ENCODE measurements at regions not wholly inside any gene's neighbourhood (a gene's known extent, or its start where the extent isn't known, plus 50 kb on each side); places are given as distances from the start of the nearest gene placed in this dataset.

- no peak for DNase-seq
- in situ Hi-C loops (cut with MboI; ENCODE audit: low pct_unique_long_range_greater_than_20kb, low sequenced_read_pairs): no loop called here
Measured at GRCh38 chr1:22277662-22278061, 134.8 kb upstream of the WNT4 start.

- DNase-seq: no peak
- in situ Hi-C loops (cut with MboI; ENCODE audit: low pct_unique_long_range_greater_than_20kb, low sequenced_read_pairs): no loop called here
Measured at GRCh38 chr1:22279735-22280134, 136.8 kb upstream of the WNT4 start.

DNA sequence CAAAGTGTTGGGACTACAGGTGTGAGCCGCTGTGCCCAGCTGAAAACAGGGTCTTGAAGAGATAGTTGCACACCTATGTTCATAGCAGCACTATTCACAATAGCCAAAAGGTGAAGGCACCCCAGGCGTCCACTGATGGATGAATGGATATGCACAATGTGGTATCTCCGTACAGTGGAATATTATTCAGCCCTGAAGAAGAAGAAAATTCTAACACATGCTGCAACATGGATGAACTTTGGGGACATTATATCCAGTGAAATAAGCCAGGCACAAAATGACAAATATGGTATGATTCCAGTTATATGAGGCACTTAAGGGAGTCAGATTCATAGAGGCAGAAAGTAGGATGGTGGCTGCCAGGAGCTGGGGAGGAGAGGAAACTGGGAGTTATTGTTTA is 137.6 kb upstream of the WNT4 start:
- DNase-seq: no peak
- in situ Hi-C loops (cut with MboI; ENCODE audit: low pct_unique_long_range_greater_than_20kb, low sequenced_read_pairs): no loop called here

- DNase-seq: no peak
- in situ Hi-C loops (cut with MboI; ENCODE audit: low pct_unique_long_range_greater_than_20kb, low sequenced_read_pairs): no loop called here
Measured at GRCh38 chr1:22281521-22282363, 138.8 kb upstream of the WNT4 start.

DNA sequence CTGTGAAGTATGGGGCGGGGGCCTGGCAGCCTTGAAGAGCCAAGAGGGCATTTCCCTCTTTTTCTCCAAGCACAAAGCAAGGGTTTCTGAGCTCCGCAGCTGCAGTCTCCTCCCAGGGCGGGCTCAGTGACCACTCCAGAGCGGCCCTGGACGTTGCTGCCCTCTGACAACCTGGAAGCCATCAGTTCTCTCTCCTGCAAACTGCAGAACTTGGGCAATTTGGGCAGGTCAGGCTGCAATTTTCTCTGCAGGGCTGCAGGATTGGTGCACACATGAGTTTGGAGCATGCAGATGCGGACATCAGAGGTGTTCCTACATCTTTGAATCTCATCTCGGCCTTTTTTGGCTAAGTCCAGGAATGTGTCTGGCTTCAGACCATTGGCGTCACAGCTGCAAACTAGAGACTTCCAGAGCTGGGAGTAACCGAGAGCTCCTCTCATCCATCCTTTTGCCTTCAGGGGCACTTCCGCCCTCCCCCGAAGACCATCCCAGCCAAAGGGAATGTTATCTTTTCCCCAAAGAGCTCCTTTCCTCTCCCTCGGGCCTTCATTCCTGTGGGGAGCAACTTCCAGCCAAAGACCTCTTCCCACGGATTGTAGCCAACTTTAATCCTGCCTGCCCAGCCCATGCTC is 139.6 kb upstream of the WNT4 start:
- in situ Hi-C loops (cut with MboI; ENCODE audit: low pct_unique_long_range_greater_than_20kb, low sequenced_read_pairs): no loop called here
- no peak for DNase-seq

DNA sequence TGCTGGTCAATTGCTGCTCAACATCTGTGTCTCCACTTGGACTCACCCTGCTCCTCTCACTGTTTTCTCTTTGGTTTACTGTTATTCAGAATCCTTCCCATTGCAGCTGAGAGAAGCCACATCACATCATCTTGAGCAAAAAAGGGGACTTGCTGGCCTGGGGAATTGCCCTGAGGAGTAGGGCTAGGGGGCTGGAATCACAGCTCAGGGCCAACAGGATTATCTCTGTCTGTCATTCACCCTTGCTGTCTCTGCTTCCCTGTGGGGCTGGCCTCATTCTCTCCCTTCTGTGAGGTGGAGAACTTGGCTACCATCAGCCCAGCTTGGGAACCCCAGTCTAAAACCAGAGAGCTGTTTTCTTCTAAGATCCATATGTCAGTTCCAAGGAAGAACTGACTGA is 140.7 kb upstream of the WNT4 start:
- in situ Hi-C loops (cut with MboI; ENCODE audit: low pct_unique_long_range_greater_than_20kb, low sequenced_read_pairs): no loop called here
- no peak for DNase-seq

GRCh38 chr1:22284236-22284635 is 141.3 kb upstream of the WNT4 start:
- in situ Hi-C loops (cut with MboI; ENCODE audit: low pct_unique_long_range_greater_than_20kb, low sequenced_read_pairs): no loop called here
- DNase-seq: no peak

- no peak for DNase-seq
- in situ Hi-C loops (cut with MboI; ENCODE audit: low pct_unique_long_range_greater_than_20kb, low sequenced_read_pairs): no loop called here
Measured at GRCh38 chr1:22284906-22285548, 142.1 kb upstream of the WNT4 start.

DNA sequence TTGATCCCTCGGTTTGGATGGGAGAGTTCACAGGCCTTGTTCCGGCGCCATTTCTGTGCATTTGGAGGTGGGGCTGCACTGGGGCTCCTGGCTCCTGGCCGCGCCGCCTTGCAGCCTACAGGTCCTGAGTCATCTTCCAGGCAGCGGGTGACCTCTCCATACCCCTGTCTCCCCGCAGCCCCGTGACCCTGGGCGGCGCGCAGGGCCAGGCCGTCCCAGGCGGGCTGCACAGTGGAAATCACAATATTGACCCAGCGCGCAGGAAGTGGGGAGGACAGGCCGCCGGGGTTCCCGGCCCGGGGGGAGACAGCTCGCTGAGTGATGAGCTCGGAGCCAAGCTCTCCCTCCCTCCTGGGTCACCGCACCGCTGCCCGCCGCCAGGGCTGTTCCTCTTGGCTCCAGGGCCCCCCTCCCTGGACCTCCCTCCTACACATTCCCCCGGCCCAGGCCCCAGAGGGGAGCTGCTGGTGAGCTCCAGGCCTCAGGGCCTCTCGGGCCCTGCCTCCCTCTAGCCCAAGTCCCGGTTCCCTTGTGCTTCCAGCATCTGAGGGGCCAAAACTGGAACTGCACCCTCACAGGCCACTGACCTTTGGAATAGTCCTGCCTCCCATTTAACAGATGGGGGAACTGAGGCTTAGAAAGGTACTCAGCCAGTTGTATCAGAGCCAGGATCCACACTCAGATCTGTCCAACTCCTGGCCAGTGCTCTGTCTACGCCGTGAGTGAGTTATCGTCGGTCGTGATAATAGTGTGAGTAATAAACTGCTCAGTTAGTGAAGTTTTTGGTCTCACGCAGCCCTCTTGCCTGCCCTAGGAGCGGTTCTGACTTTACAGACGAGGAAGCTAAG is 142.9 kb upstream of the WNT4 start:
- in situ Hi-C loops (cut with MboI; ENCODE audit: low pct_unique_long_range_greater_than_20kb, low sequenced_read_pairs): no loop called here
- DNase-seq: no peak

- in situ Hi-C loops (cut with MboI; ENCODE audit: low pct_unique_long_range_greater_than_20kb, low sequenced_read_pairs): no loop called here
- no peak for DNase-seq
Measured at GRCh38 chr1:22286491-22286890, 143.6 kb upstream of the WNT4 start.

DNA sequence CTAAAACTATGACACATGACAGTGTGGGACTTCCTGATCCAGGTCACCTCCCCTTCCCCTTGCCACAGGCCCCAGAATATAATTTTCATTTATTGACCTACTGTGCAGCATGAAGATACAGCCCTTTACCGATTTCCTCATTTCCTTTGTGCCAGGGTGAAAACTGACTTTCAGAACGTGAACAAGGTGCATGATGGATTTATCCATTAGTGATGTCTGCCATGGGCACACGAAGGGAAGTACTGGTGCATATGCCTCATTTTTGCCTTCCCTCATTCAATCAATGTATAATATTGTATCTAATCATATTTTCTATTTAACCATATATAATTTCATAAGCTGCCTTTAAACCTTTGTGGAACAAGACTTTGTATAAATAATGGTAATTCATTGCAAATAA is 144.4 kb upstream of the WNT4 start:
- no peak for DNase-seq
- in situ Hi-C loops (cut with MboI; ENCODE audit: low pct_unique_long_range_greater_than_20kb, low sequenced_read_pairs): no loop called here

DNA sequence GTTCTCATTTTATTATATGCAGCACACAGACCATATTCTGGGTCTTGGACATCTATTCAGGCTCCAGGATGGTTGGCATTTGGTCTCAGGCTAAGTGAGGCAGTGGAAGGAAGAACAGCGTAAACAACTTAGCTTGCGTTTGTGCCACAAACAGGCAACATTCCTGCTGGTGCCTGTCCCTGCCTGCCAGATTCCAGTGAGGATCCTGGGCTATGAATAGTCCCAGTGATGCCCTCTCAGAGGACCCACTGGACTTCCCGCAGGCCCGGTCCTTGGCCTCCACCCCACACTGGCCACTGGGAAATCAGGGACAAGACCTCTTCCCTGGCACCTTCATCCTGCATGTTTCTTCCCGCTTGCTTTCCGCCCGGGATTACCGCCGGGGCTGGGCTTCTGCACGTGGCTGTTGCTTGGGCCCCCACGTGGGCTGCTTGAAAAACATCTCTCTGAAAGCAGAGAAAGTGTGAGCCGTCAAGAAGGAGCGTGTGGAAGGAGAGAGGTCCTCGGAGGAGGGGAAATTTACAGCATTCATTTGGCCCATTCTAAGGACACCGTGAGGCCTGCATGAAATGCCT is 145.1 kb upstream of the WNT4 start:
- in situ Hi-C loops (cut with MboI; ENCODE audit: low pct_unique_long_range_greater_than_20kb, low sequenced_read_pairs): no loop called here
- DNase-seq: no peak

- no peak for DNase-seq
- in situ Hi-C loops (cut with MboI; ENCODE audit: low pct_unique_long_range_greater_than_20kb, low sequenced_read_pairs): no loop called here
Measured at GRCh38 chr1:22288593-22289241, 145.8 kb upstream of the WNT4 start.

DNA sequence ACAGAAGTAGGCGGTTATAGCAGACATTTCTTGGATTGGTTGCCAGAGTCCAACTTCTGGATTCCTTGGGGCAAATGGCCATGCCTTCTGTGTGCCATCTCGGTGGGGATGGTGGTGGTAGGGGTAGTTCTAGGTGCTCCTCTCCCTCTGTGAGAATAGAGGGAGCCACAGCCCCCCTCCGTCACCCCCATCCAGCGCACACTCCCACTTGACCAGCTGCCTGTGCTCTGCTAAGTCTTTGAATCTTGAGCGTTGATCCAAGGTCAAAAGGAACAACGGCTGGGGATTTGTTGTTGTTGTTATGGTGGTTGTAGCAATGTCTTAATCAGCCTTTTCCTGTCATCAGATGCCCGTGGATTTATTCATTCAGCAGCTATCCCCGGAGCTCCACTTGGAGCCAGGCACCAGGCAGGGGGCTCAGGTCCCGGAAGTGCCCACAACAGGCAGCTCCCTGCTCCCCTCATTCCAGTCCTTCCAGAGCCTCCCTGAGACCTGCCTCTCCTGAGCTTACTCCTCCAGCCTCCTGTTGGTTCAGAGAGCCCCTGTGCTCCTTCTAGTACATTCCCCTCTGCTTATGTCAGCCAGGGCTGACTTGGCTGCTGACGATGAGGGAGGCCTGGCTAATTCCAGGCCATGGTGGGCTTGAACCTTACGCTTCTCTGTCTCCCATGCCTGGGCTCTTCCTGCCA is 146.6 kb upstream of the WNT4 start:
- no peak for DNase-seq
- in situ Hi-C loops (cut with MboI; ENCODE audit: low pct_unique_long_range_greater_than_20kb, low sequenced_read_pairs): no loop called here

- DNase-seq: no peak
- in situ Hi-C loops (cut with MboI; ENCODE audit: low pct_unique_long_range_greater_than_20kb, low sequenced_read_pairs): no loop called here
Measured at GRCh38 chr1:22290157-22290556, 147.3 kb upstream of the WNT4 start.

DNA sequence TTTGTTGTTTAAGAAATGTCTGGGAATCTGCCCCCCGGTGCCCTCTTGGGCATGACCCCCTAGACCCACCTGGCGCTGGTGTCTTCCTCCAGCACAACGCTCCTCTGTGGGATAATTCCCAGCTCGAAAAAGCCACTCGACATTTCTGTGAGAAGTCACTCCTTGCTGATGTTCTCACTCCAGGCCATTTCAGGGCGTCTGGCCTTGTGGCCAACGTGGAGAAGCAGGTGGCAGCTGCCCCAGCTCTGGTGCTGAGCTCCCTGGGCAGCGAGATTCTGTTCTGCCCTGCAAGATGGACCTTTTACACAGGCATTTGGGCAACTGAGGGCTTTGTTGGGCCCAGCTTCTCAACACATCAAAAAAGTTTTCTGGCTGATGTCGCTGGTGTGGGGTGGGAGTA is 147.7 kb upstream of the WNT4 start:
- in situ Hi-C loops (cut with MboI; ENCODE audit: low pct_unique_long_range_greater_than_20kb, low sequenced_read_pairs): no loop called here
- DNase-seq: no peak

GRCh38 chr1:22291057-22291456 is 148.2 kb upstream of the WNT4 start:
- in situ Hi-C loops (cut with MboI; ENCODE audit: low pct_unique_long_range_greater_than_20kb, low sequenced_read_pairs): no loop called here

DNA sequence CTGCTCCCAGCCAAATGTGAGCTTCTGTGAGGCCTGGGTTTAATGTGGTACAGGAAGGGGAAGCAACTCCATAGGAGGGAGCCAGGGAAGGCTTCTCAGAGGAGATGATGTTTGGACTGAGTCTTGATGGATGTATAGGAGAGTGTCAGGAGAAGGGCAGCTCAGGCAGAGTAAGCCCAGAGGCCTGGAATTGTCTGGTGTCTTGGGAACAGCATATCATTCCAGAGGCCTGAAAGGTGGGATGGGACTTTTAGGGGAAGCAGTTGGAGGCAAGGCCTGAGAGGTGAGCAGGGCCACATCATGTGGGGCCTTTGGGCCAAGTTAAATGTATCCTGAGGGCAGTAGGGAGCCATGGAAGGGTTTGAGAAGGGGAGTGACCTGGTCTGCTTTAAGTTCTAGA is 148.6 kb upstream of the WNT4 start:
- in situ Hi-C loops (cut with MboI; ENCODE audit: low pct_unique_long_range_greater_than_20kb, low sequenced_read_pairs): no loop called here
- no peak for DNase-seq

More at GRCh38 chr1:22291057-22291456, 148.2 kb upstream of the WNT4 start:
- no peak for DNase-seq

All from KBM-7 (cell line).